T-helper 2 cell treated with Interferon-gamma antibody and Interleukin-4, amounts not matched to agents 5 μg/mL and 100 μg/mL, for 36 hours (primary cell): ENCODE measurements at regions not wholly inside any gene's neighbourhood (a gene's known extent, or its start where the extent isn't known, plus 50 kb on each side); places are given as distances from the start of the nearest gene placed in this dataset.

Experiments
- DNase-seq: peaks from one replicate; pipeline ENCODE4 v3.0.0; 2021; ENCODE audit warnings: low spot score
- H3K27ac Mint-ChIP-seq: one replicate; pipeline ENCODE4 v1.8.0; 2021; ENCODE audit warnings: mild to moderate bottlenecking, mixed read lengths
- H3K27me3 Mint-ChIP-seq: one replicate; pipeline ENCODE4 v1.8.0; 2021; ENCODE audit warnings: low read depth, mixed read lengths
- H3K36me3 Mint-ChIP-seq: one replicate; pipeline ENCODE4 v1.8.0; 2021; ENCODE audit warnings: low read depth, mixed read lengths
- H3K4me1 Mint-ChIP-seq: one replicate; pipeline ENCODE4 v1.8.0; 2021; ENCODE audit warnings: low read depth, mixed read lengths
- H3K4me3 Mint-ChIP-seq: one replicate; pipeline ENCODE4 v1.8.0; 2022; ENCODE audit warnings: mild to moderate bottlenecking, moderate library complexity, mixed read lengths
- H3K9me3 Mint-ChIP-seq: one replicate; pipeline ENCODE4 v1.8.0; 2021; ENCODE audit warnings: mixed read lengths

DNA sequence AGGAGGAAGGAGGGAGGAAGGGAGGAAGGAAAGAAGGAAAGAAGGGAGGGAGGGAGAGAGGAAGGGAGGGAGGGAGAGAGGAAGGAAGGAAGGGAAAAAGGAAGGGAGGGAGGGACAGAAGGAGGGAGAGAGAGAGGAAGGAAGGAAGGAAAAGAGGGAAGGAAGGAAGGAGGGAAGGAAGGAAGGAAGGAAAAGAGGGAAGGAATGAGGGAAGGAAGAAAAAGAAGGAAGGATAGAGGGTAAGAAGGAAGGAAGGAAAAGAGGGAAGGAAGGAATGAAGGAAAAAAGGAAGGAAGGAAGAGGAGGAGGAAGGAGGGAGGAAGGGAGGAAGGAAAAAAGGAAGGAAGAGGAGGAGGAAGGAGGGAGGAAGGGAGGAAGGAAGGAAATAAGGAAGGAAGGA lies 796.8 kb downstream of the ARAP2 start:
- no peak for DNase-seq
- H3K4me3 Mint-ChIP-seq = no peak overlapping the region
- H3K27me3 Mint-ChIP-seq = no peaks in the 10 kb centered on the region
- H3K27ac Mint-ChIP-seq = no peak overlapping the region
- peaks cover 16% of the 10 kb centered on the region for H3K9me3 Mint-ChIP-seq
- no peaks in the 10 kb centered on the region for H3K36me3 Mint-ChIP-seq
- H3K4me1 Mint-ChIP-seq = no peaks in the 10 kb centered on the region

DNA sequence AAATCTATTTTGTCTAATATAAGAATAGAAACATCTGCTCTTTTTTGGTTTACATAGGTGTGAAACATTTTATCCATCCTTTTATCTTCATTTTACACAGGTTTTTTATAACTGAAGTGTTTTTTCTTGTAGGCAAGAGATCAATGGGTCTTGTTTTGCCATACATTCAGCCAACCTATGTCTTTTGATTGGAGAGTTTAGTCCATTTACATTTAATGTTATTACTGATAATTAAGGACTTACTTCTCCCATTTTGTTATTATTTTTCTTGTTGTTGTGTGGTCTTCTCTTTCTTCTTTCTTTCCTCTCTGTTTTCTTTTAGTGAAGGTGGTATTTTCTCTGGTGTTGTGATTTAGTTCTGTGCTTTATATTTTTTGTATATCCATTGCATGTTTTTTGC lies 785.3 kb downstream of the ARAP2 start:
- Mint-ChIP-seq H3K4me1 (no peaks in the 10 kb centered on the region), H3K36me3 (no peaks in the 10 kb centered on the region), H3K4me3 (no peak overlapping the region), H3K27me3 (no peaks in the 10 kb centered on the region), H3K27ac (no peak overlapping the region), H3K9me3 (peaks cover 9% of the 10 kb centered on the region)
- no peak for DNase-seq

DNA sequence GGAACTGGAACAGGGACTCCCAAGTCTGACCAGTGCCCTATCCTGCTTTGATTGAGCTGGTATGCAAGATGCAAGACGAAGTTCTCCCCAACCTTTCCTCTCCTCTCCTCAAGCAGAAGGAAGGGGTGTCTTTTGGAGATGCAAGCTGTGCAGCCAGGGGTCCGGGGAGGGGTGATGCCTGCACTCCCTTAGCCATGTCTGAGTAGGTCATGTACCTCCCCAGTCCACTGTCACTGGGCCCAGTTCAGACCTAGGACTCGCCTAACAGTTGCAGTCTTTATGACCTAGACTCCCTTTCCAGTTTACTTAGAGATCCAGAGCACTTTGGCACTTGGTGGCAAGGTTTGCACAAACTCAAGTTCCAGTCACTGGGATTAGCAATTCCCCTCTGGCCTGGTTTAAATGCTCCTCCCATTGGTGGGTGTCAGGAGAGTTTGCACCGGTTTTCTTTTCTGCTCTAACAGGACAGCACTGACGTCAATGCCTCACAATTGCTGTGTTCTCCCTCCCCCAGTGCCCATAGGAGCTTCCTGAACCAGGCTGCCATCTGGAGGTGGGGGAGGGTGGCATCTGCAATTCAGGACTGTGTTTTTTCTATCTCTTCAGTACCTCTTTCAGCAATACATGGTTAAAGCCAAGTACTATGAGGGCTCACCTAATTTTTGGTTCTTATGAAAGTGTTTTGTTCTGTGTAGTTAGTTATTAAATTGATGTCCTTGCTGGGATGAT lies 782.2 kb downstream of the ARAP2 start:
- H3K4me1 Mint-ChIP-seq = no peaks in the 10 kb centered on the region
- no peak overlapping the region for H3K4me3 Mint-ChIP-seq
- H3K9me3 Mint-ChIP-seq = peaks cover 7% of the 10 kb centered on the region

DNA sequence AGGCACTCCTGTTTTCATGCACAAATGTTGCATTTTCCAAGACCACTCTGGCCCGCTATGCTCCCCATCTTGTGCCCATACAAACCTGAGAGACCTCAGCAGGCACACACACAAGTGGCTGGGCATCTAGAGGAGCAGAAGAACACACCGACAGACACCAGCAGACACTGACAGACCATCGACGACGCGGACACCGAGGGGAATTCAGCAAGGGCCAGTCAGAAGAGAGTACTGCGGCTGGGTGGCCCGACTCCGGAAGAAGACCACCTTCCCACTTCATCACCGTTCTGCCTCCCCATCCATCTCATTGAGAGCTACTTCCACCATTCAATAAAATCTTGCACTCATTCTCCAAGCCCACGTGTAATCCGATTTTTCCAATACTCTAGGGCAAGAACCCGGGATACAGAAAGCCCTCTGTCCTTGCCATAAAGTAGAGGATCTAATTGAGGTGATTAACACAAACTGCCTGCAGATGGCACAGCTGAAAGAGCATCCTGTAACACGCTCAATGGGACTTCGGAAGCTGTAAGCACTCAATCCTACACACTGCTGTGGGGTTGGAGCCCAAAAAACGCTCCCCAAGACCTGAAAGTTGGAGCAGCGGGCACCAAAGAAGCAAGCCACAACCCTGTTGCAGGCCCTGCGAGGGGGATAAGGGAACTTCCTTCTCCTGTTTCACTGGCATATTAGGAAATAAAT lies 780.9 kb downstream of the ARAP2 start:
- no peak overlapping the region for H3K4me3 Mint-ChIP-seq
- no peak for DNase-seq
- no peaks in the 10 kb centered on the region for H3K4me1 Mint-ChIP-seq
- H3K27me3 Mint-ChIP-seq = no peaks in the 10 kb centered on the region
- peaks cover 4% of the 10 kb centered on the region for H3K9me3 Mint-ChIP-seq
- no peaks in the 10 kb centered on the region for H3K36me3 Mint-ChIP-seq
- H3K27ac Mint-ChIP-seq = no peak overlapping the region

More for the DNA sequence above, 782.2 kb downstream of the ARAP2 start:
- no peaks in the 10 kb centered on the region for H3K27me3 Mint-ChIP-seq
- no peak for DNase-seq
- no peak overlapping the region for H3K27ac Mint-ChIP-seq
- no peaks in the 10 kb centered on the region for H3K36me3 Mint-ChIP-seq

DNA sequence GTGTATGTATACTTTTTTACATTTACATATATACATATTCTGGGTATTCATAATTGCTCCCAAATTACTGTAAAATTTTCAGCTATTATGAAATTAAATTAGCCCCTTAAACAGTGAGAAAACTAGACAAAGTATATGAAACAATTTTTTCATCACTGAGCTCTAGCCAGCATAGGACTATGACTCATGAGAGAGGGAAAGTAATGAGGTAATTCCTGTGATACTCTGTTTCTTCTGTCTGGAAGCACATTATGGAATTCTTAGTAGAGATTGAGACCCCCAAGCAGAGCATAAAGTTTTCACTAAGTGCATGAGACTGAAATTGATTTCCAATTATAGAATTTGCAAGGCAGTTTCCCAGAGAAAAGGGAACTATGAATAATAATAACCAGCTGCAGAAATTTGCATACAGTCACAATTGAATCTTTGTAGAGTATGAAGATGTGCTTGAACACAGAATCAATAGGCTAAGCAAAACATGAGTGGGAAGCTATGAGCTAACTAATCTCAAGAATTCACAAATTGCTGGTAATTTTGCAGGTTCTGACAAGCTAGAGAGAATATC lies 779.3 kb downstream of the ARAP2 start:
- no peaks in the 10 kb centered on the region for H3K36me3 Mint-ChIP-seq
- peaks cover 4% of the 10 kb centered on the region for H3K9me3 Mint-ChIP-seq
- no peak for DNase-seq
- H3K27ac Mint-ChIP-seq = no peak overlapping the region
- no peaks in the 10 kb centered on the region for H3K4me1 Mint-ChIP-seq
- no peaks in the 10 kb centered on the region for H3K27me3 Mint-ChIP-seq
- no peak overlapping the region for H3K4me3 Mint-ChIP-seq

DNA sequence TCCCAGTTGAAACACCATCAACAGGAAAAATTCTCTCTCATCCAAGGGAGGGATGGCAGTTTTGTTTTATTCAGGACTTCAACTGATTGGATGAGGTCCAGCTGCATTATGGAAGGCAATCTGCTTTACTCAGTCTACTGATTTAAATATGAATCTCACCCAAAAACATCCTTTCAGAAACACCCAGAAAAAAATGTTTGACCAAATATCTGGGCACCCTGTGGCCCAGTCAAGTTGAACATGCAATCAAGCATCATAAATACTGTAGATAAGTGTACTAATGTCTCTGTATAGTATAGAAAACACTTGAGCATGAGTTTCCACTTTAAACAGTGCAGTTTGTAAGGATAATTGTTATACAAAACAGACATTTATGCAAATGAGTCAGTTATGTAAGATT lies 753.2 kb downstream of the ARAP2 start:
- DNase-seq = no peak
- no peaks in the 10 kb centered on the region for H3K4me1 Mint-ChIP-seq
- H3K9me3 Mint-ChIP-seq = peaks cover 3% of the 10 kb centered on the region
- H3K36me3 Mint-ChIP-seq = no peaks in the 10 kb centered on the region
- no peaks in the 10 kb centered on the region for H3K27me3 Mint-ChIP-seq
- no peak overlapping the region for H3K4me3 Mint-ChIP-seq
- H3K27ac Mint-ChIP-seq = no peak overlapping the region

DNA sequence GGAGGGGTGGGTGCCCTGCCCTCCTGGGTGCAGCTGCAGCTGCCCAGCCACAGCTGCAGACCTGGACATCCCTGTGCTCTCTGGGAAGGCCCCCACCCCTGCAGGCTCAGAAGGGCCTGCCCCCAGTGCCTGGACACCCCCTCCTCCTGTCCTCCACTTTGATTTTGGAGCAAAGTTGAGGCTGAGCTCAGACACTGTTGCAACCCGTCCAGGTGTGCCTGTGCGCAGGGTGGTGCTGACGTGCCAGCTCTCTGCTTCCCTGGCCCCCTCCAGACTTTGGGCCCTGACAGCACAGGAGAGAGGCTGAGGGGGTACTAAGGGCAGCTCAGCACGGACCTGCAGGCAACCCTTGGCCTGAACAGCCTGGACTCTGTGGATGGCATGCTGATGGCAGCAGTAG lies 750.3 kb downstream of the ARAP2 start:
- Mint-ChIP-seq H3K27me3 (no peaks in the 10 kb centered on the region), H3K27ac (no peak overlapping the region), H3K4me1 (no peaks in the 10 kb centered on the region), H3K4me3 (no peak overlapping the region), H3K36me3 (no peaks in the 10 kb centered on the region), H3K9me3 (peaks cover 9% of the 10 kb centered on the region)
- DNase-seq = no peak

DNA sequence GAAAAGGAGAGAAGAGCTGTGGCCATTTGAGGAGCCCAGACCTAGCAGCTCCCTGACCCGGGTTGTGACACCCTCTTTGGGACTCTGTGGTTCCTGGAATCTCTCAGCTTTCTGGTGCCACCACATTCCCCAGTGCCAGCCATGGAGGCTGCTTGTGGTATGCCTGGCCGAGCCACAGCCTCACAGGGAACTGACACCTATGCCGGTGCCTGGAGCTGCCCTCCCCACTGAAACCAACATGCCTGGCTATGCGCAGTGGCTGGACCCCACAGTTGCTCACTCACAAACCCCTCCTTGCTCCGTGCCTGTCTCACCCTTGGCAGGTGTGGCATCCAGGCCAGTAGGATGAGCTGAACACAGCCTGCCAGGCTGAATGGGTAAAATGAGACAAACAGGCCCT lies 749.4 kb downstream of the ARAP2 start:
- Mint-ChIP-seq H3K36me3 (no peaks in the 10 kb centered on the region), H3K4me1 (no peaks in the 10 kb centered on the region), H3K27ac (no peak overlapping the region), H3K4me3 (no peak overlapping the region), H3K9me3 (peaks cover 9% of the 10 kb centered on the region), H3K27me3 (no peaks in the 10 kb centered on the region)
- no peak for DNase-seq

DNA sequence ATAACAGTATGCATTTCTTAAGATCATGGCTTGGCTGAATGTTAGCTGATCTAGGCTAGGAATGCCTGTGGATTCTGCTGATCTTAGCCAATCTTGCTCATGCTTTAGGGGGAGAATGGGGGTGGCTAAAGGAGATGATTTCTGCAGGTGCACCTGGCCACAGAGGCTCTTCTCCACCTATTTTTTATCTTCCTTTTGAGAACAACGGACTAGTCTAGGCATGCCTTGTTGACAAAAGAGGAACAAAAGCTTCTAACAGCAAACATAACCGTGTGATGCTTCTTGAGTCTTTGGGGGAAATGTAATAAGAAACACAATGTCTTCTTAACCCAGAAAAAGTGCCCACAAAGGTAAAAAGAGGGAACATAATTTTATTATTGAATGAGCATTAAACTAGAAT lies 743.5 kb downstream of the ARAP2 start:
- no peaks in the 10 kb centered on the region for H3K4me1 Mint-ChIP-seq
- no peak for DNase-seq
- H3K4me3 Mint-ChIP-seq = no peak overlapping the region
- H3K27ac Mint-ChIP-seq = no peak overlapping the region
- H3K36me3 Mint-ChIP-seq = no peaks in the 10 kb centered on the region
- H3K9me3 Mint-ChIP-seq = peaks cover 9% of the 10 kb centered on the region
- no peaks in the 10 kb centered on the region for H3K27me3 Mint-ChIP-seq

DNA sequence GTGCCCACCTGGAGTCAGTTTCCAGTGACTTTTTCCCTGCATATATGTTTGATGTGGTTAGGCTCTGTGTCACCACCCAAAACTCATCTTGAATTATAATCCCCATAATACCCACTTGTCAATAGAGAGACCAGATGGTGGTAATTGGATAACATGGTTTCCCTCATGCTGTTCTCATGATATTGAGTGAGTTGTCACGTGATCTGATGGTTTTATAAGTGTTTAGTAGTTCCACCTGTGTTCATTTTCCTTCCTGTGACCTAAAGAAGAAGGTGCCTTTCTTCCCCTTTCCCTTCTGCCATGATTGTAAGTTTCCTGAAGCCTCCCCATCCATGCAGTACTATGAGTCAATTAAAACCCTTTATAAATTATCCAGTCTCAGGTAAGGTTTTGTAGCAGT lies 740.9 kb downstream of the ARAP2 start:
- no peaks in the 10 kb centered on the region for H3K4me1 Mint-ChIP-seq
- H3K9me3 Mint-ChIP-seq = peaks cover 4% of the 10 kb centered on the region
- H3K4me3 Mint-ChIP-seq = no peak overlapping the region
- no peaks in the 10 kb centered on the region for H3K27me3 Mint-ChIP-seq
- DNase-seq = no peak
- no peaks in the 10 kb centered on the region for H3K36me3 Mint-ChIP-seq
- no peak overlapping the region for H3K27ac Mint-ChIP-seq

DNA sequence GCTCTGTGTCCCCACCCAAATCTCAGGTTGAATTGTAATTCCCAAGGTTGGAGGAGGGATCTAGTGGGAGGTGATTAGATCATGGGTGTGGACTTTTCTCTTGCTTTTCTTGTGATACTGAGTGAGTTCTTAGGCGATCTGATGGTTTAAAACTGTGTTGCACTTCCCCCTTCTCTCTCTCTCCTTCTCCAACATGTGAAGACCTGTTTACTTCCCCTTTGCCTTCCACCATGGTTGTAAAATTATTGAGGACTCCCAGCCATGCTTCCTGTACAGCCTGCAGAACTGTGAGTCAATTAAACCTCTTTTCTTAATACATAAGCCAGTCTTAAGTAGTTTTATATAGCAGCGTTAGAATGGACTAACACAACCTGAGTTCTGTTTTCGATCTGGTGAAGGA lies 738.2 kb downstream of the ARAP2 start:
- Mint-ChIP-seq H3K9me3 (peaks cover 4% of the 10 kb centered on the region), H3K27ac (no peak overlapping the region), H3K4me1 (no peaks in the 10 kb centered on the region), H3K4me3 (no peak overlapping the region), H3K27me3 (no peaks in the 10 kb centered on the region), H3K36me3 (no peaks in the 10 kb centered on the region)
- DNase-seq = no peak

DNA sequence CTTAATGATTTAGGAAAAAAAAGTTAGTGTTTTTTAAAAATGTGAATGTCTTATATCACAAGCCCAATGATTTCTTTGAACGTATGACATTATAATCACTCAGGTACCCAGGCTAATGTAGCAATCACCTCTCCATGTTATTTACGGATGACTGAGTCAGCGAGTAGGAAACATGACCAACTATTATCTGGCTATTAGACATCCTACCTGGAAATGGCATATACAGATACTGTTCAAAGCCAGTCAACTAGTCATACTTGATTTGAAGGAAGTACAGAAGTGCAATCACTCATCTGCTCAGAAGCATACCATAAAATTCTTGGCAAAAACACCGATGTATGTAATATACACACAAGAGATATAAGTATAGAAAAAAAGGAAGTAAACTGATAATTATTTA lies 732.5 kb downstream of the ARAP2 start:
- Mint-ChIP-seq H3K27ac (no peak overlapping the region), H3K4me1 (no peaks in the 10 kb centered on the region), H3K27me3 (no peaks in the 10 kb centered on the region), H3K36me3 (no peaks in the 10 kb centered on the region), H3K4me3 (no peak overlapping the region), H3K9me3 (peaks cover 3% of the 10 kb centered on the region)
- DNase-seq = no peak

DNA sequence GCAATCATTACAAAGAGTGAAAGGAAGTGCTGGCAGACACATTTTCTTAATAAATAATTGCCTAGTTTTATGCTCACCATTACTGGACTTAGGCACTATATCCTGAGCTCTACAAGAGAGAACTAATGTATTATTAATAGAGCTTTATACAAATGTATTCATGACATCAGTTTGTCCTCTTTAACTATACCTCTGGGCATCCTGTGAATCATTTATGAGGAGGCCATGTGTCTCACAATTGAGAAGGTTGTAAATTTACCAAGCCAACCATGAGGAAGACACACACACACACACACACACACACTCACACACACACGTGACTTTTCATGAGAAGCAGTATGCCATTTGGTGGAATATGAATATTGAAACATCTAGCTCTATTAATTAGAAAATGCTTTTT lies 728.2 kb downstream of the ARAP2 start:
- H3K9me3 Mint-ChIP-seq = peaks cover 3% of the 10 kb centered on the region
- no peaks in the 10 kb centered on the region for H3K4me1 Mint-ChIP-seq
- H3K36me3 Mint-ChIP-seq = no peaks in the 10 kb centered on the region
- no peak overlapping the region for H3K27ac Mint-ChIP-seq
- DNase-seq = no peak
- H3K27me3 Mint-ChIP-seq = no peaks in the 10 kb centered on the region
- no peak overlapping the region for H3K4me3 Mint-ChIP-seq

DNA sequence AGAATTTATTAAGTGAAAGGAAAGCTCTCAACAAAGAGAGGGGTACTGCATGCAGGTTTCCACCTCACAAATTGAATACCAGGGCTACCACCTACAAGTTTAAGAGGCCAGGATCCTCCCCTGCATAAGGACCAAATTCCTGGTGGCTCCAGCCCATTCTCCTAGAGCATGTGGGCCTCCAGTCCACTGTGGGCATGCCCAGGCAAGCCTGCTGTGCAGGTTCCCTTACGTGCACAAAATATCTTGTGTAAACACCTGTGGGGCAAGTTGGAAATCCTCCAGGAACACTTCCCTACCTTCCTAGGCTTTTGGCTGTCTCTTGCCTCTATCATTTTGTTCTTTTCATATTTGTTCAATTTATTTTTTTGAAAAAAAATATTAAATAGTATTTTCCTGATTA lies 724.3 kb downstream of the ARAP2 start:
- no peaks in the 10 kb centered on the region for H3K36me3 Mint-ChIP-seq
- no peaks in the 10 kb centered on the region for H3K27me3 Mint-ChIP-seq
- H3K4me3 Mint-ChIP-seq = no peak overlapping the region
- H3K9me3 Mint-ChIP-seq = no peaks in the 10 kb centered on the region
- no peak overlapping the region for H3K27ac Mint-ChIP-seq
- H3K4me1 Mint-ChIP-seq = no peaks in the 10 kb centered on the region
- DNase-seq = no peak
